ENCODE measurements at regions not wholly inside any gene's neighbourhood (a gene's known extent, or its start where the extent isn't known, plus 50 kb on each side); places are given as distances from the start of the nearest gene placed in this dataset.

DNA sequence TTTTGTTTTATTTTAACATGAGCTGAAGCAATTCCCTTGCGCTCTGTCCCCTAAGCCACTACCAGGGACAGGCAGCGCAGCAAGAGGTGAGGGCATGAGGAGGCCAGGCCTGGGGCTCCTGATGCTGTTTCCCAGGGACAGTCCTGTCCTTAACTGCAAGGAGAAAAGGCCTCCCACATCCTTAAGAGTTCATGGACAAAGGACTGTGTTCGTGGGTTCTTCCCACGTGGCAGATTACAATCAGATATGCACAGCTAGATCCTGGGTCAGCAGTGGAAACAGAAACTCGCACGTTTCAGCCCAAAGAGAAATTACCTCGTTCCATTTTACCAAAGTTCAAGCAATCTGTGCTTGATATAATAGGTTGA lies 85.8 kb downstream of the MIS18A start:
- TF ChIP-seq, protein P1, sequence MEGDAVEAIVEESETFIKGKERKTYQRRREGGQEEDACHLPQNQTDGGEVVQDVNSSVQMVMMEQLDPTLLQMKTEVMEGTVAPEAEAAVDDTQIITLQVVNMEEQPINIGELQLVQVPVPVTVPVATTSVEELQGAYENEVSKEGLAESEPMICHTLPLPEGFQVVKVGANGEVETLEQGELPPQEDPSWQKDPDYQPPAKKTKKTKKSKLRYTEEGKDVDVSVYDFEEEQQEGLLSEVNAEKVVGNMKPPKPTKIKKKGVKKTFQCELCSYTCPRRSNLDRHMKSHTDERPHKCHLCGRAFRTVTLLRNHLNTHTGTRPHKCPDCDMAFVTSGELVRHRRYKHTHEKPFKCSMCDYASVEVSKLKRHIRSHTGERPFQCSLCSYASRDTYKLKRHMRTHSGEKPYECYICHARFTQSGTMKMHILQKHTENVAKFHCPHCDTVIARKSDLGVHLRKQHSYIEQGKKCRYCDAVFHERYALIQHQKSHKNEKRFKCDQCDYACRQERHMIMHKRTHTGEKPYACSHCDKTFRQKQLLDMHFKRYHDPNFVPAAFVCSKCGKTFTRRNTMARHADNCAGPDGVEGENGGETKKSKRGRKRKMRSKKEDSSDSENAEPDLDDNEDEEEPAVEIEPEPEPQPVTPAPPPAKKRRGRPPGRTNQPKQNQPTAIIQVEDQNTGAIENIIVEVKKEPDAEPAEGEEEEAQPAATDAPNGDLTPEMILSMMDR (IDR thresholded peaks at IDR 0.05; ENCODE audit: insufficient read depth, low read length) = no peak
- no peak for DNase-seq (ENCODE audit: low read depth)
- no peak overlapping the region for H3K4me3 ChIP-seq (ENCODE audit: low read depth, low read length)

DNA sequence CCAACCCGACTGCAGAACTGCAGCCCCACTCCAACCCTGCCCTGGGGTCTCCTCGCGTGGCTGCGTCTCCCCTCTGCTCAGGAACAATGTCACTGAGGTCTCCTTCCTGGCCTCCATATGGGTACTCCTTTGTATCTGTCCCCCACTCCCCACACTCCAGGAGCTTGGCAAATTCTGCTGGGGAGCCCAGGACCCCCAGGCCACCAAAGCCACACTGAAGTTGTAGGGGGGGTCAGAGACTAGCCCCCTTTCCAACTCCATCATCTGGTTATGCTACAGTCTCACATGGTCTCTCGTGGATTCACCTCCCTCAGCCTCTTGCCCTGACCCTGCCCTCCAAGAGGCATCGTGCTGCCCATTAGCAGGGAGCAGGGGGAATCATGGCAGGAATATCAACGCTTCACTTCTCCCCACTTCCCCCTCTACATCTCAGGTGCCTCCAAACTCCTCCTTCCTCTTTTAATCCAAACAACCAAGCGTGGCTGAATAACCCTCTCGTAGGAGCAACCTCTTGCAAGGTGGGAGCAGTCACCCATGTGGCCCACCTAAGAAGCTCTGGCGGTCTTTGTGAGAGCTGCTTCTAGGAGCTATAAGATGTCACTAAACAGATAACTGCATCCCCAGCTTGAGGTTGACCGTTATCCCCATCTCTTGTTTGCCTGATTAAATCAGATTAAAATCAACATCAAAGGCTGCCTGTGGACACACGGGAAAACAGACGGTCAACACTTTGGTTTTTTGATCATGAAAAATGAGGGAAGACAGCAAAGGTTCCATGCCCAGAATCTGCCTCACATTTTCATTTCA lies 86.4 kb downstream of the MIS18A start:
- DNase-seq (ENCODE audit: low read depth) = no peak
- no peak overlapping the region for H3K4me3 ChIP-seq (ENCODE audit: low read depth, low read length)
- TF ChIP-seq, protein P1 (IDR thresholded peaks at IDR 0.05; ENCODE audit: insufficient read depth, low read length) = no peak

DNA sequence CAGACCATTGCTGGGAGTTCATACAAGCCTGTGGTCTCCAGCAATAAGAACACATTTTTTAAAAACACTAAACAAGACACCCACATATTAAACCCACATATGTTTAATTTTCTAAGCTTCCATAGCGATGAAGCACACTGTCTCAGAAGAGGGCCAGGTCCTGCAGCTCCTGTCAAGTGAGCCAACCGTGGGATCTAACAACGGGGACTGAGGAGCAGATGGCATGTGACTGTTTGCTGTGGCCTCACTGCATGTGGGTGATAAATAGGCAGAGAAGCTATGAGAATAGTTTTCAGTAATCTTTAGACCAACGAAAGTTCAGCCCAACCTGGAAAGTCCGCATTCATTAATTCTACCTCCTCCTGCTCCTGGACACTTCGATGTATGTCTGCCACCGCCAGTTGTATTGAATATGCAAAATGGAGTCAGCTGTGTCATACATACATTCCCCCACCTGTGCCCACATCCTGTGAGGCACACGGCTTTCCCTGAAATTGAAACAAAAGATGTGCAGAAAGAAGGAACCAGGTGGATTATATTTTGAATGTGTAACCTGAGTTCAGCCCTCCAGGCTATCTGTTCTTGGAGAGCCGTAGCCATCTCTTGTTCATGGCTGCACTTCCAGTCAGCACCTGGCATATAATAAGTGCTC lies 88.2 kb downstream of the MIS18A start:
- H3K4me3 ChIP-seq (ENCODE audit: low read depth, low read length) = no peak overlapping the region
- DNase-seq (ENCODE audit: low read depth) = no peak
- TF ChIP-seq, protein P1 (IDR thresholded peaks at IDR 0.05; ENCODE audit: insufficient read depth, low read length) = no peak

DNA sequence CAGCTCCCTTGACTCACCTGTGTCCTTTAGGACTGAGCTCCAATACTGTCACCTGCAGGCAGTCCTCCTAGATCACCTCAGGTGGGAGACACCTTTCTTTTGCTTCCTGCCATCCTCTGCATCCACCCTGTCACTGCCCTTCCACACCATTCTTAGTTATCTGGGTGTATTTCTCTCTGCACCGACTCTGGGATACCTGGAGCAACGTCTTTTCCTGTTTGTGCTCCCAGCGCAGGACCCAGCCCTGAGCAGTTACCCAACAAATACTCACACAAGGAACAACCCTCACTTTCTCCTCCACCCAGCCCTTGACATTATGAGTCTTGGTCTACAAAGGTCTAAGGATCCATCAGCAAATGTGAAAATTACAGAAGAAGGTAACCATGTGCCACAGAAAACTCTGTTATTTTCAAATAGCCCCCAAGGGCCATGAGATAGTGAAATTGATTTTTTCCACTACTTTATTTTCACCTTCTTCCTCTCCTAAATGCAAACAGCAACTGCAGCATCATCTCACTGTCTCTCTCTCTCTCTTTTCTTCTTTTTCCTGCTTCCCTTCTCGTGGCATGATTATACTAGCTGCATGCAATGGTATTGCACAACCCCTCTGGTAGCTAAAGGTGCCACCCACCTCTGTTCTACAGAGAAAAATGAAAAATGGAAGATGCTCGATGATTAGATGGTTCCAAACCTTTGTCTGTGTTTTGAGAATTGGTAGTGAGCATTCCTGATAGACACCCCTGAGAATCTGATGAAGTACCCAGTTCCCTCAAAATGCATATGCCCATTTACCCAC lies 89.0 kb downstream of the MIS18A start:
- no peak overlapping the region for H3K4me3 ChIP-seq (ENCODE audit: low read depth, low read length)
- DNase-seq (ENCODE audit: low read depth) = no peak
- TF ChIP-seq, protein P1 (IDR thresholded peaks at IDR 0.05; ENCODE audit: insufficient read depth, low read length) = no peak

DNA sequence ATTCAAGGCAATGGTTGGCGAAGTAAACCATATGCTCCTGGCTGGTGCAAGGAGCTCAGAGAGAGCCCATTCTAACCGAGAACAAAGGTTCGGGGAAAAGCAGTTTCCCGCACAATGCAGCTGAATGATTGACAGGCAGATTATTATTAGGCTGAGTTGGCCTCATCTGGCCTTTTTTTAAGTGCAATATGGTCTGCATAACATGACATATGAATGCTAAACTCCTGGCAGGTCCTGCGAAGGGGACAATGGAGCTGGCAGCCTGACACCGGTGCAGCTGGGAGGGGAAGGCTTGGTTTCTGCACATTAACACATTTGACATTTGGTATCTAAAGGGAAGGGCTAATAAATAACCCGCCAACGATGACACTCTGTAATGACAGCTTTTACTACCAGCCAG lies 92.0 kb downstream of the MIS18A start:
- TF ChIP-seq, protein P1 (IDR thresholded peaks at IDR 0.05; ENCODE audit: insufficient read depth, low read length) = no peak
- DNase-seq (ENCODE audit: low read depth) = no peak
- no peak overlapping the region for H3K4me3 ChIP-seq (ENCODE audit: low read depth, low read length)

DNA sequence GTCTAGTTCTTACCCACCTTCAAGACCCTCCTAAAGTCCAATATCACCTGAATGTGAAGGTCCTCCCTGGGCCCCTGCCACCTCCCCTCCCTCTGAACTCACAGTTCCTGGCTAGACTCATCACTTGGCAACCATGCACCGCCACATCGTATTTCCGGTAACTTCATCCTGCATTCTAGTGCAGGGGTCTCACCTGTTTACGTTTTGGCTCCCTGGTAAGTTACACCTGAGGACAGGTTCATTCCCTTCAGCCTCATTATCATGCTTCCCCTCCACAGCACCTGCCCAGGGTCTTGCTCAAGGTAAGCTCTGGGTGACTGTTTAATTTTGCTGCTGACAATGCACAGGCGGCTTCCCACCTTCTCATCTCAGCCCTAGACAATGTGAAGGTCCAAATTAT lies 93.1 kb downstream of the MIS18A start:
- no peak for DNase-seq (ENCODE audit: low read depth)
- no peak overlapping the region for H3K4me3 ChIP-seq (ENCODE audit: low read depth, low read length)
- TF ChIP-seq, protein P1 (IDR thresholded peaks at IDR 0.05; ENCODE audit: insufficient read depth, low read length) = no peak
